GM12892 (cell line): ENCODE measurements at regions not wholly inside any gene's neighbourhood (a gene's known extent, or its start where the extent isn't known, plus 50 kb on each side); places are given as distances from the start of the nearest gene placed in this dataset.

Experiments used
- POLR2A ChIP-seq: IDR thresholded peaks from 2 replicates; pipeline ENCODE4 v1.6.1; 2011; ENCODE audit warnings: low read depth, low read length, control low read depth
- POLR2AphosphoS5 ChIP-seq: IDR thresholded peaks from 2 replicates; pipeline ENCODE4 v1.6.1; 2011; ENCODE audit warnings: low read depth, low read length, control low read depth
- TAF1 ChIP-seq: IDR thresholded peaks from 2 replicates; pipeline ENCODE4 v1.6.1; 2011; ENCODE audit warnings: low read depth, mild to moderate bottlenecking, control low read depth, low read length, borderline replicate concordance

GRCh38 chr5:13480834-13481233 lies 463.7 kb downstream of the DNAH5 start:
- TF ChIP-seq POLR2A (no peak), POLR2AphosphoS5 (no peak), TAF1 (no peak)
